Large intestine (tissue), 3 donors: ENCODE measurements at regions not wholly inside any gene's neighbourhood (a gene's known extent, or its start where the extent isn't known, plus 50 kb on each side); places are given as distances from the start of the nearest gene placed in this dataset.

Source experiments
- DNase-seq, 2 donors: peaks; one replicate each; pipeline versions ENCODE4 v3.0.0 to v3.0.0-alpha.2; 2013
- H3K27ac ChIP-seq: one replicate; pipeline ENCODE4 v1.5.1; 2013; ENCODE audit warnings: low read length
- H3K27me3 ChIP-seq: 2 replicates; pipeline ENCODE4 v1.6.1; 2013; ENCODE audit warnings: low read length; ENCODE audit not compliant: control insufficient read depth, insufficient read depth
- H3K36me3 ChIP-seq: 2 replicates; pipeline ENCODE4 v1.6.1; 2013; ENCODE audit warnings: low read length; ENCODE audit not compliant: control insufficient read depth, insufficient read depth
- H3K4me1 ChIP-seq: one replicate; pipeline ENCODE4 v1.6.1; 2013; ENCODE audit warnings: low read length; ENCODE audit not compliant: control insufficient read depth, insufficient read depth
- H3K4me3 ChIP-seq: one replicate; pipeline ENCODE4 v1.5.1; 2013; ENCODE audit warnings: low read length
- H3K9me3 ChIP-seq: one replicate; pipeline ENCODE4 v1.6.1; 2013; ENCODE audit warnings: mild to moderate bottlenecking, low read depth, low read length, moderate library complexity; ENCODE audit not compliant: control insufficient read depth
- WGBS: methylation state at CpG from one replicate; pipeline ENCODE4 v1.1.5; 2013; ENCODE audit warnings: low lambda C conversion rate; ENCODE audit not compliant: insufficient coverage; 5-methylcytosine and 5-hydroxymethylcytosine counted together

- WGBS: no CpG with 5 or more reads among the region's 4 CpGs
- Histone ChIP-seq H3K4me1 (no peaks in the 10 kb centered on the region), H3K9me3 (no peaks in the 10 kb centered on the region), H3K27me3 (no peaks in the 10 kb centered on the region), H3K4me3 (no peak overlapping the region), H3K27ac (no peak overlapping the region), H3K36me3 (no peaks in the 10 kb centered on the region)
- no peak for DNase-seq
Observed at GRCh38 chr3:76627236-76627635, 412.7 kb upstream of the ROBO2 start.

- no peaks in the 10 kb centered on the region for H3K27me3 ChIP-seq
- no peak for DNase-seq
- no peaks in the 10 kb centered on the region for H3K36me3 ChIP-seq
- no peaks in the 10 kb centered on the region for H3K9me3 ChIP-seq
- 94% methylated on average over 2 of the region's 4 CpGs for WGBS
- no peak overlapping the region for H3K4me3 ChIP-seq
- H3K27ac ChIP-seq: no peak overlapping the region
- H3K4me1 ChIP-seq: no peaks in the 10 kb centered on the region
Observed at GRCh38 chr3:76631251-76631650, 408.6 kb upstream of the ROBO2 start.

- no peaks in the 10 kb centered on the region for H3K4me1 ChIP-seq
- no peaks in the 10 kb centered on the region for H3K36me3 ChIP-seq
- H3K4me3 ChIP-seq: no peak overlapping the region
- no peak for DNase-seq
- H3K27me3 ChIP-seq: no peaks in the 10 kb centered on the region
- H3K27ac ChIP-seq: no peak overlapping the region
- no peaks in the 10 kb centered on the region for H3K9me3 ChIP-seq
Observed at GRCh38 chr3:76638006-76638405, 401.9 kb upstream of the ROBO2 start.

GRCh38 chr3:76643623-76644304 lies 396.1 kb upstream of the ROBO2 start:
- no peak for DNase-seq
- Histone ChIP-seq H3K4me1 (no peaks in the 10 kb centered on the region), H3K27me3 (no peaks in the 10 kb centered on the region), H3K27ac (no peak overlapping the region), H3K9me3 (no peaks in the 10 kb centered on the region), H3K4me3 (no peak overlapping the region), H3K36me3 (no peaks in the 10 kb centered on the region)

- no peaks in the 10 kb centered on the region for H3K36me3 ChIP-seq
- no peak overlapping the region for H3K27ac ChIP-seq
- WGBS: 76% methylated on average over 3 of the region's 4 CpGs
- no peaks in the 10 kb centered on the region for H3K9me3 ChIP-seq
- H3K4me3 ChIP-seq: no peak overlapping the region
- H3K27me3 ChIP-seq: no peaks in the 10 kb centered on the region
- DNase-seq: no peak
- no peaks in the 10 kb centered on the region for H3K4me1 ChIP-seq
Observed at GRCh38 chr3:76644305-76644675, 395.6 kb upstream of the ROBO2 start.

- no peak for DNase-seq
- no peaks in the 10 kb centered on the region for H3K4me1 ChIP-seq
- no peak overlapping the region for H3K4me3 ChIP-seq
- H3K27me3 ChIP-seq: no peaks in the 10 kb centered on the region
- no peak overlapping the region for H3K27ac ChIP-seq
- no peaks in the 10 kb centered on the region for H3K9me3 ChIP-seq
- H3K36me3 ChIP-seq: no peaks in the 10 kb centered on the region
- 100% methylated on average over 2 of the region's 2 CpGs for WGBS
Observed at GRCh38 chr3:76645724-76646123, 394.2 kb upstream of the ROBO2 start.

- Histone ChIP-seq H3K4me1 (no peaks in the 10 kb centered on the region), H3K36me3 (no peaks in the 10 kb centered on the region), H3K9me3 (no peaks in the 10 kb centered on the region), H3K4me3 (no peak overlapping the region), H3K27me3 (no peaks in the 10 kb centered on the region), H3K27ac (no peak overlapping the region)
- no CpG with 5 or more reads among the region's 13 CpGs for WGBS
- DNase-seq: no peak
Observed at GRCh38 chr3:76646921-76647562, 392.9 kb upstream of the ROBO2 start.

GRCh38 chr3:76651784-76652183 lies 388.1 kb upstream of the ROBO2 start:
- Histone ChIP-seq H3K27me3 (no peaks in the 10 kb centered on the region), H3K36me3 (no peaks in the 10 kb centered on the region), H3K4me1 (no peaks in the 10 kb centered on the region), H3K9me3 (no peaks in the 10 kb centered on the region), H3K4me3 (no peak overlapping the region), H3K27ac (no peak overlapping the region)
- WGBS: no CpG with 5 or more reads among the region's 1 CpG
- no peak for DNase-seq

- Histone ChIP-seq H3K9me3 (no peaks in the 10 kb centered on the region), H3K27ac (no peak overlapping the region), H3K36me3 (no peaks in the 10 kb centered on the region), H3K4me1 (no peaks in the 10 kb centered on the region), H3K4me3 (no peak overlapping the region), H3K27me3 (no peaks in the 10 kb centered on the region)
- WGBS: 60% methylated on average over 1 of the region's 1 CpG
- DNase-seq: no peak
Observed at GRCh38 chr3:76652524-76652923, 387.4 kb upstream of the ROBO2 start.

GRCh38 chr3:76653640-76654251 lies 386.2 kb upstream of the ROBO2 start:
- H3K27me3 ChIP-seq: no peaks in the 10 kb centered on the region
- H3K4me3 ChIP-seq: no peak overlapping the region
- no peak for DNase-seq
- no peaks in the 10 kb centered on the region for H3K4me1 ChIP-seq
- H3K9me3 ChIP-seq: no peaks in the 10 kb centered on the region
- H3K36me3 ChIP-seq: no peaks in the 10 kb centered on the region
- no peak overlapping the region for H3K27ac ChIP-seq
- WGBS: 90% methylated on average over 2 of the region's 6 CpGs
